GM12892 (cell line): ENCODE measurements at regions not wholly inside any gene's neighbourhood (a gene's known extent, or its start where the extent isn't known, plus 50 kb on each side); places are given as distances from the start of the nearest gene placed in this dataset.
"Not testable (repeated sequence)": the region's sequence is repeated elsewhere in the genome, so short reads cannot be mapped to it uniquely, and the experiment has no call there.

Experiments used
- POLR2A ChIP-seq: IDR thresholded peaks from 2 replicates; pipeline ENCODE4 v1.6.1; 2011; ENCODE audit warnings: low read depth, low read length, control low read depth
- POLR2AphosphoS5 ChIP-seq: IDR thresholded peaks from 2 replicates; pipeline ENCODE4 v1.6.1; 2011; ENCODE audit warnings: low read depth, low read length, control low read depth
- TAF1 ChIP-seq: IDR thresholded peaks from 2 replicates; pipeline ENCODE4 v1.6.1; 2011; ENCODE audit warnings: low read depth, mild to moderate bottlenecking, control low read depth, low read length, borderline replicate concordance

DNA sequence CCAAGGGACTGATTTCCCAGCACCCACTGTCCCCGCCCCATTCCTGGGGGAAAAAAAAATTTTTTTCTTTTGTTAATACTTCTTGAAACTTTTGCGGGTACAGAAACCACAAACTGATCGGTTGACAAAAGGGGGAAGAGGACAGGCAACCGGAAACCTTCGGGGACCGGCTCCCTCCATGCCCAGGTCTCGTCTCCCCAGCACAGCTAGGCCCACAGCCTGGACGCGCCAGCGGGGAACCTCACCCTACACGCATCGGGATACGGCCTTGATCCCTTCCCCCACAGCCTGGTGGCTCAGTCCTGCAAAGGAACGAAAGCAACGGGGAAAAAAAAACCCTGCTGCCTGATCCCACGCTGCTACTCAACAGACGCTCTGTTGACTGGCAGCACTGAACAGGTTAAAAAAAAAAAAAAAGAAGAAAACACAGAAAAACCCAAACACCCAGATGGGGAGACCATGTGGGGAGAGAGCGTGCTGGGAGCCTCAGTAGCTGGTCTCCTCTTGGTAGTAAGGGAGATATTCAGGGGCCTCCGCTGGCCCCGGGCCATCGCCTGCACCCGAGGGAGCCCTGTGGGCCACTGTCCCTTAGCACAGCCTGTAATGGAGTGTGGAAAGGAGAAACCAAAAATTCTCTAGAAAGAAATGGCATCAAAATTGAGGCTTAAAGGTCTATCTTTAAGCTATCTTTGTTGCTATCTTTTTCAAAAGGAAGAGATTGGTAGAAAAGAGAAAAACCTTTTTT lies 185.7 kb downstream of the POTEC start:
- TF ChIP-seq POLR2A, POLR2AphosphoS5, TAF1: not testable (repeated sequence)
